Psoas muscle (tissue), 7 donors: ENCODE measurements at regions not wholly inside any gene's neighbourhood (a gene's known extent, or its start where the extent isn't known, plus 50 kb on each side); places are given as distances from the start of the nearest gene placed in this dataset.

Source experiments
- ATAC-seq, 4 donors: fragments of 200-7000 bp; cut with Tn5 transposase; one replicate each; pipeline ENCODE4 v1.9.1; 2020; ENCODE audit warnings: moderate library complexity in 3 of 4, mild to moderate bottlenecking in 2 of 4
- DNase-seq, 2 donors: peaks; one replicate each; pipeline ENCODE4 v3.0.0-alpha.2; 2020
- H3K27ac ChIP-seq: fragments of 200-600 bp; one replicate; pipeline ENCODE4 v1.8.0; 2022
- H3K27me3 ChIP-seq, 3 donors: fragments of 200-600 bp in 1 of 3; one replicate each; pipeline versions ENCODE4 v1.6.1 to v1.8.0; 2013 to 2022; ENCODE audit warnings: low read length in 2 of 3, mild to moderate bottlenecking in 2 of 3, moderate library complexity in 1 of 3; ENCODE audit not compliant: insufficient read depth in 3 of 3
- H3K36me3 ChIP-seq, 2 donors: fragments of 200-600 bp in 1 of 2; one replicate each; pipeline versions ENCODE4 v1.6.1 to v1.8.0; 2013 to 2022; ENCODE audit warnings: low read depth in 1 of 2, mild to moderate bottlenecking in 1 of 2, moderate library complexity in 1 of 2; ENCODE audit not compliant: insufficient read depth in 1 of 2
- H3K4me1 ChIP-seq: fragments of 200-600 bp; one replicate; pipeline ENCODE4 v1.8.0; 2022
- H3K4me3 ChIP-seq: fragments of 200-600 bp; one replicate; pipeline ENCODE4 v1.8.0; 2022; ENCODE audit warnings: mild to moderate bottlenecking
- H3K9me3 ChIP-seq: fragments of 200-600 bp; one replicate; pipeline ENCODE4 v1.8.0; 2022
- CTCF ChIP-seq: fragments of 200-600 bp; IDR thresholded peaks from one replicate; pipeline ENCODE4 v1.8.0; 2022; ENCODE audit warnings: antibody characterized with exemption
- WGBS, 3 donors: extraction: QIAGEN DNeasy Blood & Tissue Kit; methylation state at CpG; one replicate each; pipeline versions ENCODE4 v1.1.6 to v1.1.7; 2013; 5-methylcytosine and 5-hydroxymethylcytosine counted together
- intact Hi-C, 2 donors: fragments of 100-400 bp; cut with DNase I; formaldehyde crosslinking; loops; one replicate each; pipeline versions ENCODE4 v1.11.0 to v1.14.2; 2022
- donor health status: healthy with polysubstance abuse.
- donor health status: DM: no; HTN: no; CAD: no; lungs with moderate emphysema.
- donor health status: Bipolar disorder and iron deficiency.
- donor health status: healthy.
- donor health status: DM: yes; HTN: yes; CAD: no.
- donor health status: DM: no; HTN: no; CAD: no.
- donor health status: DM: yes; HTN: yes; CAD: no.

DNA sequence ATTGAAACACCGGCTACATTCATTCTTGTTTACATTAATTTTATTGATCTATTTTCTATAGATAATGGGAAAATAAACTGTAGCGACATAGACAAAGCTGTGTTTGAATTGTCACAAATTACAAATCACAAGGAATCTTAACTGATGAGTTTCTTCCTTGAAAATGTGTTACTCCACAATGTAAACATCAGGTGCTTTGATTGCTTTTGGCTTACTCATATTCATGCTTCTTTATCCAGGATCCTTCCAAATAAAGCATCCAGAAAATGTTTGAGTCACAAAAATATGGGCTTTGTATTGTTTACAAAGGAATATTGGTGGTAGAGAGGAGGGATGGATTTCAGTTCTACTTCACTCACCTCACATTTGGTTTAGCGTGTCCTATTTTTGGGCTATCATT lies 64.0 kb downstream of the BMP2 start:
- ATAC-seq, result no peak

DNA sequence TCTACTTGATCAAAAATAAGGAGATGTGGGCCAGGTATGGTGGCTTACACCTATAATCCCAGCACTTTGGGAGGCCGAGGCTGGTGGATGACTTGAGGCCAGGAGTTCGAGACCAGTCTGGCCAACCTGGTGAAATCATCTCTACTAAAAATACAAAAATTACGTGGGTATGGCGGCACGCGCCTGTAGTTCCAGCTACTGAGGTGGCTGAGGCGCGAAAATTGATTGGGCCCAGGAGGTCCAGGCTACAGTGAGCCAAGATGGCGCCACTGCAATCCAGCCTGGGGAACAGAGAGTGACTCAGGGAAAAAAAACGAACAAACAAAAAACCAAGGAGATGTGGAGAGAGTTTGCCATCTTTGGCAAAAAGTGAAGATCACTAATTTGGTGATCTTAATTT lies 65.3 kb downstream of the BMP2 start:
- DNase-seq, result no peak
- intact Hi-C loops, result no loop called here

More for the DNA sequence above, 64.0 kb downstream of the BMP2 start:
- Histone ChIP-seq H3K27ac (no peak overlapping the region), H3K36me3 (no peaks in the 10 kb centered on the region), H3K9me3 (no peaks in the 10 kb centered on the region), H3K27me3 (no peaks in the 10 kb centered on the region), H3K4me1 (no peaks in the 10 kb centered on the region), H3K4me3 (no peak overlapping the region)
- DNase-seq, result no peak
- 95 to 96% (median 95%) methylated on average over 3 of the region's 3 CpGs for WGBS, 3 donors
- intact Hi-C loops, result no loop called here
- no peak for TF ChIP-seq CTCF

GRCh38 chr20:6835609-6836008 lies 68.1 kb downstream of the BMP2 start:
- Histone ChIP-seq H3K4me3 (no peak overlapping the region), H3K27ac (no peak overlapping the region), H3K27me3 (no peaks in the 10 kb centered on the region), H3K9me3 (no peaks in the 10 kb centered on the region), H3K36me3 (no peaks in the 10 kb centered on the region), H3K4me1 (no peaks in the 10 kb centered on the region)
- 75 to 80% (median 78%) methylated on average over 3 of the region's 3 CpGs for WGBS, 3 donors
- DNase-seq (no peak), ATAC-seq (no peak)
- intact Hi-C loops, result no loop called here
- TF ChIP-seq CTCF, result no peak

More for the DNA sequence above, 65.3 kb downstream of the BMP2 start:
- Histone ChIP-seq H3K27me3 (no peaks in the 10 kb centered on the region), H3K27ac (no peak overlapping the region), H3K4me3 (no peak overlapping the region), H3K36me3 (no peaks in the 10 kb centered on the region), H3K9me3 (no peaks in the 10 kb centered on the region), H3K4me1 (no peaks in the 10 kb centered on the region)
- TF ChIP-seq CTCF, result no peak
- no peak for ATAC-seq
- 84 to 92% (median 88%) methylated on average over 10 of the region's 10 CpGs for WGBS, 3 donors

- Histone ChIP-seq H3K9me3 (no peaks in the 10 kb centered on the region), H3K4me1 (no peaks in the 10 kb centered on the region), H3K36me3 (no peaks in the 10 kb centered on the region), H3K4me3 (no peak overlapping the region), H3K27ac (no peak overlapping the region), H3K27me3 (no peaks in the 10 kb centered on the region)
- ATAC-seq (no peak), DNase-seq (no peak)
- WGBS, 3 donors, result 85 to 88% (median 87%) methylated on average over 7 of the region's 7 CpGs
- intact Hi-C loops, result no loop called here
- no peak for TF ChIP-seq CTCF
Observed at GRCh38 chr20:6836821-6837374, 69.4 kb downstream of the BMP2 start.

- Histone ChIP-seq H3K9me3 (no peaks in the 10 kb centered on the region), H3K36me3 (no peaks in the 10 kb centered on the region), H3K27me3 (no peaks in the 10 kb centered on the region), H3K27ac (no peak overlapping the region), H3K4me3 (no peak overlapping the region), H3K4me1 (no peaks in the 10 kb centered on the region)
- TF ChIP-seq CTCF, result no peak
- ATAC-seq, result no peak
- no peak for DNase-seq
- WGBS, 3 donors, result 50 to 73% (median 71%) methylated on average over 2 of the region's 2 CpGs
- intact Hi-C loops, result no loop called here
Observed at GRCh38 chr20:6837730-6838129, 70.2 kb downstream of the BMP2 start.
